ENCODE measurements at regions not wholly inside any gene's neighbourhood (a gene's known extent, or its start where the extent isn't known, plus 50 kb on each side); places are given as distances from the start of the nearest gene placed in this dataset.

DNA sequence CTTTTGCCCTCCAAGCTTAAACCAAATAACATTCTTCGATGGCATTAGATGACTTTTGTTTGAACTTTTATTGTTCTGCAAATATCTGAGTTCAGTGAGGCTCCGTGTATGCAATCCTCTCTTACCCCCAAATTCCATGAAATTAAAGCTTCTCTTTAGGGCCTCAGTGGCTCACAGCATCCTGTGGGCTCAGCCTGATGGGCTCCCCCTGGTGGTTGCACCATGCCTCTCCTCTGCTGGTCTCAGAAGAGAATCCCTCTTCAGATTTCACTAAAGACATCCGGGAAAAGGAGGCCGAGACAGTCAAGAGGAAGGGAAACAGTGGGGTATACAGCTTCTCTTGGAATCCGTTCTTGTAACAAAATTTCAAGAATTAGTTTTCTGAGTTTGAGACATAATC lies 331.6 kb upstream of the NT5E start:
- TF ChIP-seq, protein P1, sequence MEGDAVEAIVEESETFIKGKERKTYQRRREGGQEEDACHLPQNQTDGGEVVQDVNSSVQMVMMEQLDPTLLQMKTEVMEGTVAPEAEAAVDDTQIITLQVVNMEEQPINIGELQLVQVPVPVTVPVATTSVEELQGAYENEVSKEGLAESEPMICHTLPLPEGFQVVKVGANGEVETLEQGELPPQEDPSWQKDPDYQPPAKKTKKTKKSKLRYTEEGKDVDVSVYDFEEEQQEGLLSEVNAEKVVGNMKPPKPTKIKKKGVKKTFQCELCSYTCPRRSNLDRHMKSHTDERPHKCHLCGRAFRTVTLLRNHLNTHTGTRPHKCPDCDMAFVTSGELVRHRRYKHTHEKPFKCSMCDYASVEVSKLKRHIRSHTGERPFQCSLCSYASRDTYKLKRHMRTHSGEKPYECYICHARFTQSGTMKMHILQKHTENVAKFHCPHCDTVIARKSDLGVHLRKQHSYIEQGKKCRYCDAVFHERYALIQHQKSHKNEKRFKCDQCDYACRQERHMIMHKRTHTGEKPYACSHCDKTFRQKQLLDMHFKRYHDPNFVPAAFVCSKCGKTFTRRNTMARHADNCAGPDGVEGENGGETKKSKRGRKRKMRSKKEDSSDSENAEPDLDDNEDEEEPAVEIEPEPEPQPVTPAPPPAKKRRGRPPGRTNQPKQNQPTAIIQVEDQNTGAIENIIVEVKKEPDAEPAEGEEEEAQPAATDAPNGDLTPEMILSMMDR (conservative IDR thresholded peaks at IDR 0.05; ENCODE audit: low read depth): no peak
- no peak overlapping the region for H3K27ac ChIP-seq
- ChIA-PET POLR2A (ENCODE audit: low non-redundant PET) (no interaction called here), CTCF (interaction anchor here (0.6 kb wide), 2 partner anchors 346 to 354 kb away, joined by 4 to 9 read pairs; partner anchors contain the start of gene TBX18)
- DNase-seq (ENCODE audit: low spot score): no peak

DNA sequence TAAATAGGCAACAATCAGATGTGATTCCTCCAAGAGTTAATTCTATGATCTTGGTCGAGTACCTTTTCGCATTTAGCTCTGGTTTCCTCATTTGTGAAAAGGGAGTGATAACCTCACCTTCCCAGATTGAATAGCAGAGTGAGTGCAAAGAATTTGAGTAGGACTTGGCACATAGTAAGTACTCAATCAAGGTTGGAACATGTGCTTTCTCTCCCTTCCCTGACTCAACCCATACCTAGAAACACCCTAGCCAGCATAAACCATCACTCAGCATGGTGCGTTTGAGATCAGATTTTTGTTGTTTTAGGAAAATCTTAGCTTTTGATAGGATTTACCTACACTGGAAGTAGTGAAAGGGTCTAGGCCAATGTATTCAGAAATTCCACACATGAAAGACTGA lies 333.4 kb upstream of the NT5E start:
- no peak overlapping the region for H3K27ac ChIP-seq
- TF ChIP-seq, protein P1 (conservative IDR thresholded peaks at IDR 0.05; ENCODE audit: low read depth): no peak
- DNase-seq (ENCODE audit: low spot score): no peak
- CTCF ChIA-PET: interaction anchor here (0.7 kb wide), 1 partner anchor 1881 kb away, joined by 3 read pairs; no protein-coding TSS in a partner anchor
- POLR2A ChIA-PET (ENCODE audit: low non-redundant PET): no interaction called here

DNA sequence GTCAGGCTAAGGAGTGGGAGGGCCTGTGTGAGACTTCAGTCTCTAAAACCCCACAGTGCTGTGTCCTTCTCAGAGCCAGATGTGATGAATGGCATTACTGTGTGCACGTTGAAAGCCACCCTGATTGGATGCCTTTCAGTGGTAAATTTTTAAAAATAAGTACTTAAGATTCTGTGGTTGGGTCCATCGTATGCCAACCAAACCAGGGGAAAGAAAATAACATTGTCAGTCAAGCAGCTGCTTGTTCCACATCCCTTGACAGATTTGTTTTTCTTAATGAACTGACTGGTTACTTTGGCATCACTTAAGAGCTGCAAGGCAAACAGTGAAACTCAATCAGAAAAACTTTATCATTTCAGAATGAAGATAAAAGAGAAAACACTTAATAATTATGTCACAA lies 334.0 kb upstream of the NT5E start:
- ChIA-PET POLR2A (ENCODE audit: low non-redundant PET) (no interaction called here), CTCF (interaction anchor here (0.6 to 0.7 kb wide), 2 partner anchors 419 to 1880 kb away, joined by 3 to 5 read pairs; no protein-coding TSS in a partner anchor)
- no peak for DNase-seq (ENCODE audit: low spot score)
- no peak overlapping the region for H3K27ac ChIP-seq
- TF ChIP-seq, protein P1 (conservative IDR thresholded peaks at IDR 0.05; ENCODE audit: low read depth): no peak

DNA sequence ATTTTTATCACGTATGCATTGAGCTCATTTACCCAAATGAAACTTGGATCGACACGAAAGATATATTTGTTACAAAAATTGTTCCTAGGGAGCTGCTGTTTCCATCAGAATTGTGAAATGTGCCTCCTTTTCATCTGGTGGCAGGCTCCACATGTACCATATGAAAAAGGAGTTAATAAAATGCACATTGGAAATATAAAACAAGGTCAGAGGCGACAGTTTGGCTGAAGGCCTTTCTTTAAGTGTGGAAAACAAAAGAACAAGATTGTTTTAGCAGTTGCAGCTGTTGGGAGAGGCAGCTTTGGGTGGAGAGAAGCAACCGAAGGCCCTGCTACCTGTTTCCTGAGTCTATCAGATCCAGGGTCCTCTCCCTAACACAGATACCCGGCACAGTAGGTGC lies 334.5 kb upstream of the NT5E start:
- CTCF ChIA-PET: interaction anchor here (0.6 kb wide), 1 partner anchor 418 kb away, joined by 5 read pairs; no protein-coding TSS in a partner anchor
- POLR2A ChIA-PET (ENCODE audit: low non-redundant PET): no interaction called here
- TF ChIP-seq, protein P1 (conservative IDR thresholded peaks at IDR 0.05; ENCODE audit: low read depth): no peak
- no peak for DNase-seq (ENCODE audit: low spot score)
- H3K27ac ChIP-seq: no peak overlapping the region

DNA sequence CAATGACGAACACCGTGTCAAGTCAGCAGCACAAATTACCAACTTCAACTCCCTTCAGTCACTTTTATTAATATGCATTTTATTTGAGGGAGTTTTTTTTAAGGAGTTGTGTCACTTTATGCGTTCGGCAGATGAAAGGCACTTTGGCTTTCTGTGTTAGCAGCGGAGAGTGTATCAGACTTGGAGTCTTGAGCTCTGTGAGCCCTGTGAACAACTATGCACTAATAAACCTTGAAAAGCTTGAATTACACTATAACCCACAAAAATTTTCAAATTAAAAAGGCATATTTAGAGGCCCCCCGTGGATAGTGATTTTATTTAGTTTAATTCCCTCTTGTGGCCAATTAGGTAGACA lies 335.3 kb upstream of the NT5E start:
- TF ChIP-seq, protein P1 (conservative IDR thresholded peaks at IDR 0.05; ENCODE audit: low read depth): no peak
- ChIA-PET POLR2A (ENCODE audit: low non-redundant PET) (no interaction called here), CTCF (no interaction called here)
- DNase-seq (ENCODE audit: low spot score): no peak
- H3K27ac ChIP-seq: no peak overlapping the region

DNA sequence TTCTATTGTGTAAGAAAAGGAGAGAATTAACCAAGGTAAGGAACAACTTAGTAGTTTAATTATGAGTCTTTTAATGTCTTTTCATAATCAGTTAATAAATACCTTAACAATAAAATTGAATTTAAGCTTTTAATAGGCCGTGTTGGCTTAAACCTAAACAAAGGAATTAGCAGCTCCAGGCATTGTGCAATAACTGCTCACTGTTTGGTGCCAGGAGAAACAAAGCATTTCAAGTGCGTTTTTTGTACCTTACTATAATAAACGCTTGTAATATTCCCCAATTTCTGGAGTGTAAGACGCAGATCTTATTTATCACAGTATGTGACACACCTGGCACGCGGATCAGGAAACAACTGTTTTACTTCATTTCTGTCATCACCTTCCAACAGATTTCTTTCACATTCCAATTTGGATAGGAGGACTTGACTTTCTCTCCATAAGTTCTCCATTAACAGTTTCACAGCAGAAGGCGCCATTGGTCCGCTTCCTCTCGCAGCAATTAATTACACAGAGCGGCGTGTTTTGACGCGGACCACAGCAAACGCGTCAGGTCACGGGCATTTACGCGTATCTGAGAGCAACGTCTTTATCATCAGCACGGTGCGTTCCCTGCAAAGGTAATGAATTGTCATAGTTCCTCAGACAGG lies 335.8 kb upstream of the NT5E start:
- POLR2A ChIA-PET (ENCODE audit: low non-redundant PET): no interaction called here
- DNase-seq (ENCODE audit: low spot score): no peak
- CTCF ChIA-PET: no interaction called here
- TF ChIP-seq, protein P1 (conservative IDR thresholded peaks at IDR 0.05; ENCODE audit: low read depth): no peak
- H3K27ac ChIP-seq: no peak overlapping the region

Data from RWPE1 (cell line).